ENCODE measurements at regions not wholly inside any gene's neighbourhood (a gene's known extent, or its start where the extent isn't known, plus 50 kb on each side); places are given as distances from the start of the nearest gene placed in this dataset.

DNA sequence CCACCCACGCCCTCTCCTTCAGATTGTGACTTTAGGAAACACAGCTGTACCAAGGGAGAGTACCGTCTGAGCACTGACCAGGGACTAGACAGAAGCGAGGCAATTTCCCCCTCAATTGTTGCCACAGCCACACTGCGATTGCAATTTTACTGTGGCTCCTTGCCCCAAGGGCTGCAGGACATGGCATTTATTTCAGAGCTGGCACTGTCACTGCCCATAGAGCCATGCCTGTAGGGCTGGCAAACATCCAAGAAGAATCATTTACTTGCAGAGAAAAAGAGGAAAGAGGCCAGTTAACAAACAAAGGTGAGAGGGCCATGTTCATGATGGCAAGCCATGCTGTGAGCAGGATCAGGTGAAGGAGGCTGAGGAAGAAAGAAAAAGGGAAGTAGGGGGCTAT is 129.6 kb downstream of the EMP1 start:
- TF ChIP-seq, protein P1, sequence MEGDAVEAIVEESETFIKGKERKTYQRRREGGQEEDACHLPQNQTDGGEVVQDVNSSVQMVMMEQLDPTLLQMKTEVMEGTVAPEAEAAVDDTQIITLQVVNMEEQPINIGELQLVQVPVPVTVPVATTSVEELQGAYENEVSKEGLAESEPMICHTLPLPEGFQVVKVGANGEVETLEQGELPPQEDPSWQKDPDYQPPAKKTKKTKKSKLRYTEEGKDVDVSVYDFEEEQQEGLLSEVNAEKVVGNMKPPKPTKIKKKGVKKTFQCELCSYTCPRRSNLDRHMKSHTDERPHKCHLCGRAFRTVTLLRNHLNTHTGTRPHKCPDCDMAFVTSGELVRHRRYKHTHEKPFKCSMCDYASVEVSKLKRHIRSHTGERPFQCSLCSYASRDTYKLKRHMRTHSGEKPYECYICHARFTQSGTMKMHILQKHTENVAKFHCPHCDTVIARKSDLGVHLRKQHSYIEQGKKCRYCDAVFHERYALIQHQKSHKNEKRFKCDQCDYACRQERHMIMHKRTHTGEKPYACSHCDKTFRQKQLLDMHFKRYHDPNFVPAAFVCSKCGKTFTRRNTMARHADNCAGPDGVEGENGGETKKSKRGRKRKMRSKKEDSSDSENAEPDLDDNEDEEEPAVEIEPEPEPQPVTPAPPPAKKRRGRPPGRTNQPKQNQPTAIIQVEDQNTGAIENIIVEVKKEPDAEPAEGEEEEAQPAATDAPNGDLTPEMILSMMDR (IDR thresholded peaks at IDR 0.05), result no peak
- TF ChIP-seq SIN3A (IDR thresholded peaks at IDR 0.05; ENCODE audit: borderline replicate concordance, insufficient read depth, low read depth, low read length) (no peak), POLR2AphosphoS5 (IDR thresholded peaks at IDR 0.05; ENCODE audit: low read depth, low read length) (no peak), REST (IDR thresholded peaks at IDR 0.05; ENCODE audit: insufficient read depth in 1 of 2, low read depth in 2 of 2, low read length in 1 of 2) (no peak), TCF7L2 (IDR thresholded peaks at IDR 0.05; ENCODE audit: low read depth, low read length) (no peak)

Data from Panc1 (cell line).